Tibial nerve (tissue), 4 donors: ENCODE measurements at regions not wholly inside any gene's neighbourhood (a gene's known extent, or its start where the extent isn't known, plus 50 kb on each side); places are given as distances from the start of the nearest gene placed in this dataset.

Source experiments
- CTCF ChIP-seq, 5 experiments: fragments of 200-600 bp in 3 of 5; fragments of 450-650 bp in 2 of 5; sonication (generic) in 3 of 5; IDR thresholded peaks; one replicate each; pipeline ENCODE4 v1.5.1; 2016 to 2019; ENCODE audit warnings: antibody characterized with exemption in 5 of 5, mild to moderate bottlenecking in 3 of 5, moderate library complexity in 2 of 5
- EP300 ChIP-seq, 2 donors: sonication (generic); formaldehyde crosslinking; IDR thresholded peaks; one replicate each; pipeline ENCODE4 v1.6.1; 2017; ENCODE audit warnings: antibody characterized with exemption in 2 of 2, mild to moderate bottlenecking in 1 of 2
- POLR2A ChIP-seq, 2 donors: fragments of 450-650 bp; IDR thresholded peaks; one replicate each; pipeline ENCODE4 v1.6.1; 2017; ENCODE audit warnings: antibody characterized with exemption in 2 of 2, mild to moderate bottlenecking in 2 of 2, moderate library complexity in 2 of 2

GRCh38 chr6:21395121-21395520 is 198.4 kb upstream of the SOX4 start:
- TF ChIP-seq EP300 (IDR thresholded peaks at IDR 0.05) (no peak), CTCF (IDR thresholded peaks at IDR 0.05) (no peak), POLR2A (IDR thresholded peaks at IDR 0.05) (no peak)
